ENCODE measurements at regions not wholly inside any gene's neighbourhood (a gene's known extent, or its start where the extent isn't known, plus 50 kb on each side); places are given as distances from the start of the nearest gene placed in this dataset.
A peak's percentile ranks its signal among the peaks of the same experiment; 100 is the strongest.

- H3K4me2 ChIP-seq (ENCODE audit: insufficient read depth, low read length, poor library complexity, severe bottlenecking), result no peak overlapping the region
- no peaks in the 10 kb centered on the region for H3K79me1 ChIP-seq (ENCODE audit: low read depth, low read length)
- H2BK120ac ChIP-seq (ENCODE audit: low read depth, low read length), result no peak overlapping the region
- H2BK5ac ChIP-seq (ENCODE audit: low read length), result no peak overlapping the region
- H3K23ac ChIP-seq (ENCODE audit: low read depth, low read length, poor library complexity), result no peak overlapping the region
- no peak for DNase-seq (ENCODE audit: low spot score)
- no CpG with 5 or more reads among the region's 13 CpGs for WGBS, 2 donors (ENCODE audit: extremely low coverage in 2 of 2, insufficient read length in 2 of 2, insufficient replicate concordance in 1 of 2)
- H3K4me3 ChIP-seq (ENCODE audit: low read length in 2 of 2), result no peak overlapping the region
- no peak overlapping the region for H3K9ac ChIP-seq (ENCODE audit: low read depth, low read length, poor library complexity)
- H3K27ac ChIP-seq (replicated peaks; ENCODE audit: low read length), result no peak overlapping the region
- H3K27me3 ChIP-seq (ENCODE audit: control insufficient read depth in 3 of 3, insufficient read depth in 3 of 3, low read depth in 1 of 3, low read length in 3 of 3), result no peaks in the 10 kb centered on the region
- H3K9me3 ChIP-seq (replicated peaks in 1 of 2; ENCODE audit: control insufficient read depth in 2 of 2, insufficient read depth in 1 of 2, low read depth in 1 of 2, low read length in 2 of 2), result no peaks in the 10 kb centered on the region
- H3K18ac ChIP-seq (ENCODE audit: low read length), result no peak overlapping the region
- H3K4me1 ChIP-seq (ENCODE audit: control insufficient read depth in 2 of 2, insufficient read depth in 1 of 2, low read depth in 1 of 2, low read length in 2 of 2), result peaks cover 6 to 11% of the 10 kb centered on the region in 2 donors
- H3K4ac ChIP-seq (ENCODE audit: low read length), result no peak overlapping the region
- no peak overlapping the region for H4K8ac ChIP-seq (ENCODE audit: low read depth, low read length)
- no peak overlapping the region for H2BK12ac ChIP-seq (ENCODE audit: low read length)
- no peak overlapping the region for H2BK15ac ChIP-seq (ENCODE audit: low read length)
- H2AK5ac ChIP-seq (ENCODE audit: low read depth, low read length), result no peak overlapping the region
- no peak overlapping the region for H2AFZ ChIP-seq (ENCODE audit: low read length)
- H3K36me3 ChIP-seq (replicated peaks in 1 of 2; ENCODE audit: control insufficient read depth in 2 of 2, insufficient read depth in 2 of 2, low read length in 2 of 2), result no peaks in the 10 kb centered on the region
- H3K14ac ChIP-seq (ENCODE audit: low read length), result no peak overlapping the region
- no peak overlapping the region for H4K91ac ChIP-seq (ENCODE audit: low read depth, low read length, poor library complexity)
Measured at GRCh38 chr1:14140831-14141401, 440.9 kb downstream of the PRDM2 start.

- H3K4me1 ChIP-seq (ENCODE audit: control insufficient read depth in 2 of 2, insufficient read depth in 1 of 2, low read depth in 1 of 2, low read length in 2 of 2), result peaks cover under 1 to 4% of the 10 kb centered on the region in 2 donors
- no peak overlapping the region for H3K9ac ChIP-seq (ENCODE audit: low read depth, low read length, poor library complexity)
- H3K9me3 ChIP-seq (replicated peaks in 1 of 2; ENCODE audit: control insufficient read depth in 2 of 2, insufficient read depth in 1 of 2, low read depth in 1 of 2, low read length in 2 of 2), result no peaks in the 10 kb centered on the region
- no peak overlapping the region for H3K18ac ChIP-seq (ENCODE audit: low read length)
- H4K8ac ChIP-seq (ENCODE audit: low read depth, low read length), result no peak overlapping the region
- H4K91ac ChIP-seq (ENCODE audit: low read depth, low read length, poor library complexity), result no peak overlapping the region
- H3K36me3 ChIP-seq (replicated peaks in 1 of 2; ENCODE audit: control insufficient read depth in 2 of 2, insufficient read depth in 2 of 2, low read length in 2 of 2), result no peaks in the 10 kb centered on the region
- H2BK5ac ChIP-seq (ENCODE audit: low read length), result no peak overlapping the region
- no peak for DNase-seq (ENCODE audit: low spot score)
- WGBS, 2 donors (ENCODE audit: extremely low coverage in 2 of 2, insufficient read length in 2 of 2, insufficient replicate concordance in 1 of 2), result no CpG with 5 or more reads among the region's 6 CpGs
- no peak overlapping the region for H2BK12ac ChIP-seq (ENCODE audit: low read length)
- no peak overlapping the region for H3K14ac ChIP-seq (ENCODE audit: low read length)
- H3K27me3 ChIP-seq (ENCODE audit: control insufficient read depth in 3 of 3, insufficient read depth in 3 of 3, low read depth in 1 of 3, low read length in 3 of 3), result no peaks in the 10 kb centered on the region
- H2AK5ac ChIP-seq (ENCODE audit: low read depth, low read length), result no peak overlapping the region
- H2BK15ac ChIP-seq (ENCODE audit: low read length), result no peak overlapping the region
- no peak overlapping the region for H2AFZ ChIP-seq (ENCODE audit: low read length)
- no peak overlapping the region for H3K23ac ChIP-seq (ENCODE audit: low read depth, low read length, poor library complexity)
- H3K4ac ChIP-seq (ENCODE audit: low read length), result no peak overlapping the region
- no peak overlapping the region for H3K27ac ChIP-seq (replicated peaks; ENCODE audit: low read length)
- H3K79me1 ChIP-seq (ENCODE audit: low read depth, low read length), result no peaks in the 10 kb centered on the region
- no peak overlapping the region for H2BK120ac ChIP-seq (ENCODE audit: low read depth, low read length)
- no peak overlapping the region for H3K4me2 ChIP-seq (ENCODE audit: insufficient read depth, low read length, poor library complexity, severe bottlenecking)
- no peak overlapping the region for H3K4me3 ChIP-seq (ENCODE audit: low read length in 2 of 2)
Measured at GRCh38 chr1:14141656-14142055, 441.7 kb downstream of the PRDM2 start.

- DNase-seq (ENCODE audit: low spot score), result no peak
- H3K18ac ChIP-seq (ENCODE audit: low read length), result peak overlapping the region; percentile 15
- no peak overlapping the region for H2BK15ac ChIP-seq (ENCODE audit: low read length)
- no peak overlapping the region for H4K8ac ChIP-seq (ENCODE audit: low read depth, low read length)
- no peak overlapping the region for H2BK120ac ChIP-seq (ENCODE audit: low read depth, low read length)
- no peak overlapping the region for H3K14ac ChIP-seq (ENCODE audit: low read length)
- no peak overlapping the region for H3K23ac ChIP-seq (ENCODE audit: low read depth, low read length, poor library complexity)
- no peaks in the 10 kb centered on the region for H3K36me3 ChIP-seq (replicated peaks in 1 of 2; ENCODE audit: control insufficient read depth in 2 of 2, insufficient read depth in 2 of 2, low read length in 2 of 2)
- peak overlapping the region; percentile 51 for H2AFZ ChIP-seq (ENCODE audit: low read length)
- no peak overlapping the region for H3K4ac ChIP-seq (ENCODE audit: low read length)
- no peak overlapping the region for H3K27ac ChIP-seq (replicated peaks; ENCODE audit: low read length)
- H3K4me1 ChIP-seq (ENCODE audit: control insufficient read depth in 2 of 2, insufficient read depth in 1 of 2, low read depth in 1 of 2, low read length in 2 of 2), result peaks cover 0 to 3% of the 10 kb centered on the region in 2 donors
- WGBS, 2 donors (ENCODE audit: extremely low coverage in 2 of 2, insufficient read length in 2 of 2, insufficient replicate concordance in 1 of 2), result no CpG with 5 or more reads among the region's 11 CpGs
- H3K27me3 ChIP-seq (ENCODE audit: control insufficient read depth in 3 of 3, insufficient read depth in 3 of 3, low read depth in 1 of 3, low read length in 3 of 3), result no peaks in the 10 kb centered on the region
- no peak overlapping the region for H2BK5ac ChIP-seq (ENCODE audit: low read length)
- no peak overlapping the region for H4K91ac ChIP-seq (ENCODE audit: low read depth, low read length, poor library complexity)
- H3K4me2 ChIP-seq (ENCODE audit: insufficient read depth, low read length, poor library complexity, severe bottlenecking), result no peak overlapping the region
- no peak overlapping the region for H3K4me3 ChIP-seq (ENCODE audit: low read length in 2 of 2)
- no peaks in the 10 kb centered on the region for H3K9me3 ChIP-seq (replicated peaks in 1 of 2; ENCODE audit: control insufficient read depth in 2 of 2, insufficient read depth in 1 of 2, low read depth in 1 of 2, low read length in 2 of 2)
- H3K79me1 ChIP-seq (ENCODE audit: low read depth, low read length), result no peaks in the 10 kb centered on the region
- no peak overlapping the region for H2AK5ac ChIP-seq (ENCODE audit: low read depth, low read length)
- no peak overlapping the region for H2BK12ac ChIP-seq (ENCODE audit: low read length)
- no peak overlapping the region for H3K9ac ChIP-seq (ENCODE audit: low read depth, low read length, poor library complexity)
Measured at GRCh38 chr1:14142397-14143100, 442.6 kb downstream of the PRDM2 start.

- no peak overlapping the region for H2AK5ac ChIP-seq (ENCODE audit: low read depth, low read length)
- H3K9me3 ChIP-seq (replicated peaks in 1 of 2; ENCODE audit: control insufficient read depth in 2 of 2, insufficient read depth in 1 of 2, low read depth in 1 of 2, low read length in 2 of 2), result no peaks in the 10 kb centered on the region
- H3K14ac ChIP-seq (ENCODE audit: low read length), result no peak overlapping the region
- no peak overlapping the region for H2BK120ac ChIP-seq (ENCODE audit: low read depth, low read length)
- no CpG with 5 or more reads among the region's 5 CpGs for WGBS, 2 donors (ENCODE audit: extremely low coverage in 2 of 2, insufficient read length in 2 of 2, insufficient replicate concordance in 1 of 2)
- no peak overlapping the region for H3K9ac ChIP-seq (ENCODE audit: low read depth, low read length, poor library complexity)
- H2BK15ac ChIP-seq (ENCODE audit: low read length), result no peak overlapping the region
- no peak overlapping the region for H3K27ac ChIP-seq (replicated peaks; ENCODE audit: low read length)
- H3K4ac ChIP-seq (ENCODE audit: low read length), result no peak overlapping the region
- no peak for DNase-seq (ENCODE audit: low spot score)
- H3K23ac ChIP-seq (ENCODE audit: low read depth, low read length, poor library complexity), result no peak overlapping the region
- no peak overlapping the region for H3K4me3 ChIP-seq (ENCODE audit: low read length in 2 of 2)
- H3K27me3 ChIP-seq (ENCODE audit: control insufficient read depth in 3 of 3, insufficient read depth in 3 of 3, low read depth in 1 of 3, low read length in 3 of 3), result no peaks in the 10 kb centered on the region
- H3K18ac ChIP-seq (ENCODE audit: low read length), result no peak overlapping the region
- H2BK5ac ChIP-seq (ENCODE audit: low read length), result no peak overlapping the region
- H3K4me2 ChIP-seq (ENCODE audit: insufficient read depth, low read length, poor library complexity, severe bottlenecking), result no peak overlapping the region
- H4K91ac ChIP-seq (ENCODE audit: low read depth, low read length, poor library complexity), result no peak overlapping the region
- no peaks in the 10 kb centered on the region for H3K79me1 ChIP-seq (ENCODE audit: low read depth, low read length)
- H2BK12ac ChIP-seq (ENCODE audit: low read length), result no peak overlapping the region
- no peak overlapping the region for H2AFZ ChIP-seq (ENCODE audit: low read length)
- no peak overlapping the region for H4K8ac ChIP-seq (ENCODE audit: low read depth, low read length)
- H3K36me3 ChIP-seq (replicated peaks in 1 of 2; ENCODE audit: control insufficient read depth in 2 of 2, insufficient read depth in 2 of 2, low read length in 2 of 2), result no peaks in the 10 kb centered on the region
- peaks cover 0 to 3% of the 10 kb centered on the region in 2 donors for H3K4me1 ChIP-seq (ENCODE audit: control insufficient read depth in 2 of 2, insufficient read depth in 1 of 2, low read depth in 1 of 2, low read length in 2 of 2)
Measured at GRCh38 chr1:14143777-14144176, 443.8 kb downstream of the PRDM2 start.
